ENCODE measurements at regions not wholly inside any gene's neighbourhood (a gene's known extent, or its start where the extent isn't known, plus 50 kb on each side); places are given as distances from the start of the nearest gene placed in this dataset.

- Histone ChIP-seq H3K27ac (ENCODE audit: extremely low read depth, low read depth, low read length) (no peak overlapping the region), H2AFZ (ENCODE audit: low read depth, low read length) (peak overlapping the region; percentile 40; the same call in 1 of the 2 replicates), H3K4me3 (no peak overlapping the region), H4K20me1 (replicated peaks; ENCODE audit: control insufficient read depth, insufficient read depth, low read length) (no peaks in the 10 kb centered on the region), H3K9ac (ENCODE audit: insufficient read depth in 1 of 2, low read depth in 2 of 2, low read length in 2 of 2) (no peak overlapping the region), H3K36me3 (ENCODE audit: control insufficient read depth, insufficient read depth, low read length) (no peaks in the 10 kb centered on the region), H3K9me3 (replicated peaks; ENCODE audit: control insufficient read depth, insufficient read depth, low read depth, low read length) (no peaks in the 10 kb centered on the region), H3K4me1 (replicated peaks in 1 of 2; ENCODE audit: control insufficient read depth in 2 of 2, insufficient read depth in 2 of 2, low read length in 2 of 2) (no peaks in the 10 kb centered on the region), H3K9me1 (ENCODE audit: control insufficient read depth, insufficient read depth, low read length) (no peaks in the 10 kb centered on the region), H3K79me2 (ENCODE audit: control insufficient read depth, insufficient read depth, low read length) (no peaks in the 10 kb centered on the region), H3K4me2 (ENCODE audit: insufficient read depth, low read length) (no peak overlapping the region), H3K27me3 (ENCODE audit: control insufficient read depth in 2 of 2, insufficient read depth in 2 of 2, low read length in 2 of 2) (no peaks in the 10 kb centered on the region)
- ATAC-seq (peak; percentile 60), FAIRE-seq (no peak), DNase-seq (ENCODE audit: extremely low read depth in 1 of 4, low spot score in 3 of 4) (peak in 1 of 4 experiments; percentile 6)
- in situ Hi-C loops (cut with MboI), result no loop called here
- BruUV-seq (replicated peaks), result no TSS peak
- POLR2A ChIA-PET, result no interaction called here
- CTCF ChIA-PET (ENCODE audit: low intra/inter-chr PET ratio), result no interaction called here
- intact Hi-C loops (cut with micrococcal nuclease), result no loop called here
- 6% methylated on average over 8 of the region's 8 CpGs for WGBS (ENCODE audit: insufficient coverage, low coverage, missing lambda C conversion rate)
- TF ChIP-seq NR2C1 (IDR thresholded peaks at IDR 0.05) (no peak), NR2C1 (tag; IDR thresholded peaks at IDR 0.05) (no peak), ZNF184 (CRISPR knock-in tag; IDR thresholded peaks at IDR 0.05) (no peak), NCOA6 (IDR thresholded peaks at IDR 0.05) (no peak), MLLT1 (IDR thresholded peaks at IDR 0.05) (no peak), MAFK (IDR thresholded peaks at IDR 0.05; ENCODE audit: low read length) (no peak), ZNF444 (CRISPR knock-in tag; IDR thresholded peaks at IDR 0.05) (no peak), PPARD (CRISPR knock-in tag; IDR thresholded peaks at IDR 0.05) (no peak), TBL1XR1 (IDR thresholded peaks at IDR 0.05; ENCODE audit: low read length in 2 of 2) (no peak), ETV5 (CRISPR knock-in tag; IDR thresholded peaks at IDR 0.05; ENCODE audit: low read depth) (0 out of 2 replicates have a peak, but pooled peaks have one; percentile 23), PKNOX1 (IDR thresholded peaks at IDR 0.05) (peak; percentile 84), CAMTA2 (CRISPR knock-in tag; conservative IDR thresholded peaks at IDR 0.05) (no peak), MAX (CRISPR knock-in tag; IDR thresholded peaks at IDR 0.05) (peak; percentile 29; the same call in 1 of the 2 replicates)
- TF ChIP-seq, protein P1, sequence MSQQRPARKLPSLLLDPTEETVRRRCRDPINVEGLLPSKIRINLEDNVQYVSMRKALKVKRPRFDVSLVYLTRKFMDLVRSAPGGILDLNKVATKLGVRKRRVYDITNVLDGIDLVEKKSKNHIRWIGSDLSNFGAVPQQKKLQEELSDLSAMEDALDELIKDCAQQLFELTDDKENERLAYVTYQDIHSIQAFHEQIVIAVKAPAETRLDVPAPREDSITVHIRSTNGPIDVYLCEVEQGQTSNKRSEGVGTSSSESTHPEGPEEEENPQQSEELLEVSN (IDR thresholded peaks at IDR 0.05; ENCODE audit: borderline replicate concordance in 1 of 2, extremely low read depth in 1 of 2, insufficient read depth in 1 of 2, insufficient read length in 1 of 2, low read depth in 1 of 2, low read length in 1 of 2, poor library complexity in 1 of 2, severe bottlenecking in 1 of 2), result peak in 1 of 2 experiments; percentile 45
- TF ChIP-seq, protein P2, sequence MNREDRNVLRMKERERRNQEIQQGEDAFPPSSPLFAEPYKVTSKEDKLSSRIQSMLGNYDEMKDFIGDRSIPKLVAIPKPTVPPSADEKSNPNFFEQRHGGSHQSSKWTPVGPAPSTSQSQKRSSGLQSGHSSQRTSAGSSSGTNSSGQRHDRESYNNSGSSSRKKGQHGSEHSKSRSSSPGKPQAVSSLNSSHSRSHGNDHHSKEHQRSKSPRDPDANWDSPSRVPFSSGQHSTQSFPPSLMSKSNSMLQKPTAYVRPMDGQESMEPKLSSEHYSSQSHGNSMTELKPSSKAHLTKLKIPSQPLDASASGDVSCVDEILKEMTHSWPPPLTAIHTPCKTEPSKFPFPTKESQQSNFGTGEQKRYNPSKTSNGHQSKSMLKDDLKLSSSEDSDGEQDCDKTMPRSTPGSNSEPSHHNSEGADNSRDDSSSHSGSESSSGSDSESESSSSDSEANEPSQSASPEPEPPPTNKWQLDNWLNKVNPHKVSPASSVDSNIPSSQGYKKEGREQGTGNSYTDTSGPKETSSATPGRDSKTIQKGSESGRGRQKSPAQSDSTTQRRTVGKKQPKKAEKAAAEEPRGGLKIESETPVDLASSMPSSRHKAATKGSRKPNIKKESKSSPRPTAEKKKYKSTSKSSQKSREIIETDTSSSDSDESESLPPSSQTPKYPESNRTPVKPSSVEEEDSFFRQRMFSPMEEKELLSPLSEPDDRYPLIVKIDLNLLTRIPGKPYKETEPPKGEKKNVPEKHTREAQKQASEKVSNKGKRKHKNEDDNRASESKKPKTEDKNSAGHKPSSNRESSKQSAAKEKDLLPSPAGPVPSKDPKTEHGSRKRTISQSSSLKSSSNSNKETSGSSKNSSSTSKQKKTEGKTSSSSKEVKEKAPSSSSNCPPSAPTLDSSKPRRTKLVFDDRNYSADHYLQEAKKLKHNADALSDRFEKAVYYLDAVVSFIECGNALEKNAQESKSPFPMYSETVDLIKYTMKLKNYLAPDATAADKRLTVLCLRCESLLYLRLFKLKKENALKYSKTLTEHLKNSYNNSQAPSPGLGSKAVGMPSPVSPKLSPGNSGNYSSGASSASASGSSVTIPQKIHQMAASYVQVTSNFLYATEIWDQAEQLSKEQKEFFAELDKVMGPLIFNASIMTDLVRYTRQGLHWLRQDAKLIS (CRISPR knock-in tag; IDR thresholded peaks at IDR 0.05), result no peak
These were observed 1091.8 kb upstream of the NXPH2 start for GRCh38 chr2:139872032-139872431.
